Left kidney (tissue), 1 donor: ENCODE measurements at regions not wholly inside any gene's neighbourhood (a gene's known extent, or its start where the extent isn't known, plus 50 kb on each side); places are given as distances from the start of the nearest gene placed in this dataset.
"Not testable (repeated sequence)": the region's sequence is repeated elsewhere in the genome, so short reads cannot be mapped to it uniquely, and the experiment has no call there.

Experiments used
- DNase-seq: peaks from one replicate; pipeline ENCODE4 v3.0.0-alpha.2; 2013

- no peak for DNase-seq
Observed at GRCh38 chr22:22057617-22058378, 75.2 kb upstream of the TOP3B start.

GRCh38 chr22:22056809-22057594 lies 74.4 kb upstream of the TOP3B start:
- DNase-seq = peak; percentile 40

GRCh38 chr22:22052548-22053139 lies 70.1 kb upstream of the TOP3B start:
- DNase-seq = not testable (repeated sequence)

GRCh38 chr22:22051032-22051431 lies 68.4 kb upstream of the TOP3B start:
- DNase-seq = not testable (repeated sequence)

- no peak for DNase-seq
Observed at GRCh38 chr22:22050141-22050775, 67.7 kb upstream of the TOP3B start.

- no peak for DNase-seq
Observed at GRCh38 chr22:22049684-22050083, 67.1 kb upstream of the TOP3B start.

GRCh38 chr22:22048981-22049531 lies 66.5 kb upstream of the TOP3B start:
- DNase-seq = no peak

GRCh38 chr22:22048318-22048942 lies 65.8 kb upstream of the TOP3B start:
- DNase-seq = no peak

- DNase-seq = no peak
Observed at GRCh38 chr22:22047776-22048175, 65.2 kb upstream of the TOP3B start.

- DNase-seq = no peak
Observed at GRCh38 chr22:22047266-22047665, 64.7 kb upstream of the TOP3B start.

- no peak for DNase-seq
Observed at GRCh38 chr22:22046370-22046769, 63.8 kb upstream of the TOP3B start.

GRCh38 chr22:22045571-22046335 lies 63.2 kb upstream of the TOP3B start:
- no peak for DNase-seq

GRCh38 chr22:22044153-22044552 lies 61.6 kb upstream of the TOP3B start:
- DNase-seq = no peak

- DNase-seq = no peak
Observed at GRCh38 chr22:22043296-22044078, 60.9 kb upstream of the TOP3B start.

GRCh38 chr22:22042599-22043295 lies 60.2 kb upstream of the TOP3B start:
- no peak for DNase-seq

GRCh38 chr22:22042009-22042408 lies 59.4 kb upstream of the TOP3B start:
- DNase-seq = no peak

GRCh38 chr22:22040908-22041307 lies 58.3 kb upstream of the TOP3B start:
- no peak for DNase-seq

GRCh38 chr22:22040472-22040871 lies 57.9 kb upstream of the TOP3B start:
- DNase-seq = no peak

- DNase-seq = no peak
Observed at GRCh38 chr22:22039286-22040074, 56.9 kb upstream of the TOP3B start.
